Gastroesophageal sphincter (tissue), 3 donors: ENCODE measurements at regions not wholly inside any gene's neighbourhood (a gene's known extent, or its start where the extent isn't known, plus 50 kb on each side); places are given as distances from the start of the nearest gene placed in this dataset.

Source experiments
- CTCF ChIP-seq, 4 experiments: fragments of 200-600 bp in 2 of 4; fragments of 450-650 bp in 2 of 4; sonication (generic) in 1 of 4; IDR thresholded peaks; one replicate each; pipeline ENCODE4 v1.5.1; 2017 to 2019; ENCODE audit warnings: antibody characterized with exemption in 4 of 4, mild to moderate bottlenecking in 2 of 4, moderate library complexity in 2 of 4
- EP300 ChIP-seq: sonication (generic); formaldehyde crosslinking; IDR thresholded peaks from one replicate; pipeline ENCODE4 v1.6.1; 2017; ENCODE audit warnings: antibody characterized with exemption, mild to moderate bottlenecking
- POLR2A ChIP-seq, 2 donors: fragments of 450-650 bp; IDR thresholded peaks; one replicate each; pipeline ENCODE4 v1.6.1; 2017; ENCODE audit warnings: antibody characterized with exemption in 2 of 2, mild to moderate bottlenecking in 2 of 2, moderate library complexity in 1 of 2
- POLR2AphosphoS5 ChIP-seq: sonication (generic); formaldehyde crosslinking; IDR thresholded peaks from one replicate; pipeline ENCODE4 v1.6.1; 2017; ENCODE audit warnings: antibody characterized with exemption

DNA sequence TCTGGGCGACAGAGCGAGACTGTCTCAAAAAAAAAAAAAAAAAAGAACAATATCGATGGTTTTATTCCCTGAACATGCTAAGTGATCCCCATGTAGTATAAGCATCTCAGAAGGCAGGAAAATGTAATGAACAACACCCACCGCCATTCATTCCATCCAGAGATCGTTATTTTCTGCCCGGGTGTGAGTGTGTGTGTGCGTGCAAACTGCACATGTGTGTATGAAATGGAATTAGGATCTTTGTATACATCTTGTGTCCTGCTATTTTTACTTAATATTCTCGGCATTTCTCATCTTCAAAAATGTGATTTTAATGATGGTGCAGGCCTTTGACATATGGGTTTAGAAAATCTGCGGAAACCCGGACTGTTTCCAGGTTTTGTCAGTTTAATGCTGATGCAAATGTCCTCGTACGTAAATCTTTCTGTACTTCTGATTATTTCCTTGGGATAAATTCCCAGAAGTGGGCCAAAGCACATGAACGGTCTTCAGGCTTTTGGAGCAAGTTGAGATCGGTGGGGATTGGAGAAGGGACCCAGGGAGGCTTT lies 254.8 kb downstream of the SEC14L1 start:
- TF ChIP-seq POLR2A (IDR thresholded peaks at IDR 0.05) (no peak), CTCF (IDR thresholded peaks at IDR 0.05) (no peak), EP300 (no peak), POLR2AphosphoS5 (peak; percentile 12)
